ENCODE measurements at regions not wholly inside any gene's neighbourhood (a gene's known extent, or its start where the extent isn't known, plus 50 kb on each side); places are given as distances from the start of the nearest gene placed in this dataset.

GRCh38 chr4:18578307-18578706 is 556.8 kb upstream of the LCORL start:
- H3K9me3 ChIP-seq (ENCODE audit: control insufficient read depth in 2 of 2, low read length in 2 of 2), result no peaks in the 10 kb centered on the region
- H3K27ac ChIP-seq (ENCODE audit: low read depth in 2 of 2, low read length in 2 of 2), result no peak overlapping the region
- H3K4me1 ChIP-seq (ENCODE audit: control insufficient read depth in 2 of 2, insufficient read depth in 2 of 2, low read length in 2 of 2), result no peaks in the 10 kb centered on the region
- H3K4me3 ChIP-seq (ENCODE audit: low read length in 2 of 2), result no peak overlapping the region
- H3K36me3 ChIP-seq (ENCODE audit: control insufficient read depth in 2 of 2, insufficient read depth in 2 of 2, low read length in 2 of 2), result no peaks in the 10 kb centered on the region
- no peaks in the 10 kb centered on the region for H3K27me3 ChIP-seq (ENCODE audit: control insufficient read depth in 2 of 2, insufficient read depth in 2 of 2, low read length in 2 of 2)
- no peak overlapping the region for H3K9ac ChIP-seq (ENCODE audit: low read depth in 1 of 2, low read length in 2 of 2)

GRCh38 chr4:18572481-18572880 is 550.9 kb upstream of the LCORL start:
- H3K27me3 ChIP-seq (ENCODE audit: control insufficient read depth in 2 of 2, insufficient read depth in 2 of 2, low read length in 2 of 2), result no peaks in the 10 kb centered on the region
- no peaks in the 10 kb centered on the region for H3K36me3 ChIP-seq (ENCODE audit: control insufficient read depth in 2 of 2, insufficient read depth in 2 of 2, low read length in 2 of 2)
- H3K4me1 ChIP-seq (ENCODE audit: control insufficient read depth in 2 of 2, insufficient read depth in 2 of 2, low read length in 2 of 2), result no peaks in the 10 kb centered on the region
- H3K4me3 ChIP-seq (ENCODE audit: low read length in 2 of 2), result no peak overlapping the region
- H3K9ac ChIP-seq (ENCODE audit: low read depth in 1 of 2, low read length in 2 of 2), result no peak overlapping the region
- no peak overlapping the region for H3K27ac ChIP-seq (ENCODE audit: low read depth in 2 of 2, low read length in 2 of 2)
- H3K9me3 ChIP-seq (ENCODE audit: control insufficient read depth in 2 of 2, low read length in 2 of 2), result no peaks in the 10 kb centered on the region

DNA sequence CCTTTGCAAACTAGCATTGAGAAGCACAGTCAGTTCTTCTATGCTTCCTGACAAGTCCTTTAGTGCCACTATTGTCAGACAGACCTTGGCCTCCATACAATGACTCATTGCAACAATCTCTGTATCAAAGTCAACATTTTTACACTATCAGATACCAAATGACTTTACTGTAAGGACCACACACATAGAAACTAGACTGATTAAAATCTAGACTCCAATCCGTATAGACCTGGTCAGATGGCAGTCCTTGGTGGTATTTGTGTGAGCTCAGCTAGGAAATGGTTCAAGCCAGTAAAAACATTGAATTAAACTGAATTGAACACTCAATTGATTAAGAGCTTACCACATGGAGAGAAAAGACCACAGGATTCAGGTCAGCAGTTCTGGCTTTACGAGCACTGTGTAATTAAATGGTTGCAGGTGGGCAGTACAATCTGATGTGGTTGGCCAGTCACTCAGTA is 549.8 kb upstream of the LCORL start:
- H3K4me1 ChIP-seq (ENCODE audit: control insufficient read depth in 2 of 2, insufficient read depth in 2 of 2, low read length in 2 of 2), result no peaks in the 10 kb centered on the region

DNA sequence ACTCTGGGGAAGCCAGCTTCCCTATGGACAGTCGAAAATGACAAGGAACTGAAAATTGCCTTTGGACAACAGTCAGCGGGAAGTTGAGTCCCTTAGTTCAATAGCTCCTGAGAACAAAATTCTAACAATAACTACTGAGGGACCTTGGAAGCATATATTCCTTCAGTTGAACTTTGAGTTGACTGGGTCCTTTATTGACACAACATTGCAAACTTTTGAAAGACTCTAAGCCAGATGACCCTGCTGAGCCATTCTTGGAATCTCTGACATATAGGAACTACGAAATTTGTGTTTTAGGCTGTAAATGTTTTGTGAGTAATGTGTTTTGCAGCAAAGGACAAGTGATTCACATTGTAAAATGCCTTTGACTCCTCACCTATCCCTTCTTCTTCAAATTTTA is 548.8 kb upstream of the LCORL start:
- no peaks in the 10 kb centered on the region for H3K27me3 ChIP-seq (ENCODE audit: control insufficient read depth in 2 of 2, insufficient read depth in 2 of 2, low read length in 2 of 2)
- H3K36me3 ChIP-seq (ENCODE audit: control insufficient read depth in 2 of 2, insufficient read depth in 2 of 2, low read length in 2 of 2), result no peaks in the 10 kb centered on the region
- no peaks in the 10 kb centered on the region for H3K4me1 ChIP-seq (ENCODE audit: control insufficient read depth in 2 of 2, insufficient read depth in 2 of 2, low read length in 2 of 2)
- no peak overlapping the region for H3K4me3 ChIP-seq (ENCODE audit: low read length in 2 of 2)
- H3K9ac ChIP-seq (ENCODE audit: low read depth in 1 of 2, low read length in 2 of 2), result no peak overlapping the region
- H3K9me3 ChIP-seq (ENCODE audit: control insufficient read depth in 2 of 2, low read length in 2 of 2), result no peaks in the 10 kb centered on the region
- H3K27ac ChIP-seq (ENCODE audit: low read depth in 2 of 2, low read length in 2 of 2), result no peak overlapping the region

More for the DNA sequence above, 549.8 kb upstream of the LCORL start:
- no peak overlapping the region for H3K9ac ChIP-seq (ENCODE audit: low read depth in 1 of 2, low read length in 2 of 2)
- no peaks in the 10 kb centered on the region for H3K27me3 ChIP-seq (ENCODE audit: control insufficient read depth in 2 of 2, insufficient read depth in 2 of 2, low read length in 2 of 2)
- no peaks in the 10 kb centered on the region for H3K9me3 ChIP-seq (ENCODE audit: control insufficient read depth in 2 of 2, low read length in 2 of 2)
- no peaks in the 10 kb centered on the region for H3K36me3 ChIP-seq (ENCODE audit: control insufficient read depth in 2 of 2, insufficient read depth in 2 of 2, low read length in 2 of 2)
- H3K27ac ChIP-seq (ENCODE audit: low read depth in 2 of 2, low read length in 2 of 2), result no peak overlapping the region
- H3K4me3 ChIP-seq (ENCODE audit: low read length in 2 of 2), result no peak overlapping the region

DNA sequence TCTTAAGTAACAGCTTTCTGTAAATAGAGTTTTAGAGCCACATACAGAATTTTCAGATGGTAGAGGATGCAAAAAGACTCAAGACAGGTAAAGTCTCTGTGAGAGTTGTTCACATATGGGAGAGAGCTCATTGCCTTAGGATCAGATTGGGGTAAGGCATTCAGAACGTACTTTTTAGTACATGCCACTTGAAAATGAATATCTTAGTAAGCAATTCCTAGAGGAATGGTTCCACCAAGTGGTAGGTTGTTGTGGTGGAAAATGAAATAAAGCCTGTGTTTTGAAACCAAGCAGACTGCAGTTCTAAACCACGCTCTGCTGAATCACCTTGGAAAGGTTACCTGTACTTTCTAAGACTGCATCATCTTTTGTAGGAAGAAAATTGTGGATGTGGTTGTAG is 547.0 kb upstream of the LCORL start:
- Histone ChIP-seq H3K36me3 (ENCODE audit: control insufficient read depth in 2 of 2, insufficient read depth in 2 of 2, low read length in 2 of 2) (no peaks in the 10 kb centered on the region), H3K4me1 (ENCODE audit: control insufficient read depth in 2 of 2, insufficient read depth in 2 of 2, low read length in 2 of 2) (no peaks in the 10 kb centered on the region), H3K9ac (ENCODE audit: low read depth in 1 of 2, low read length in 2 of 2) (no peak overlapping the region), H3K27me3 (ENCODE audit: control insufficient read depth in 2 of 2, insufficient read depth in 2 of 2, low read length in 2 of 2) (no peaks in the 10 kb centered on the region), H3K27ac (ENCODE audit: low read depth in 2 of 2, low read length in 2 of 2) (no peak overlapping the region), H3K9me3 (ENCODE audit: control insufficient read depth in 2 of 2, low read length in 2 of 2) (no peaks in the 10 kb centered on the region), H3K4me3 (ENCODE audit: low read length in 2 of 2) (no peak overlapping the region)

DNA sequence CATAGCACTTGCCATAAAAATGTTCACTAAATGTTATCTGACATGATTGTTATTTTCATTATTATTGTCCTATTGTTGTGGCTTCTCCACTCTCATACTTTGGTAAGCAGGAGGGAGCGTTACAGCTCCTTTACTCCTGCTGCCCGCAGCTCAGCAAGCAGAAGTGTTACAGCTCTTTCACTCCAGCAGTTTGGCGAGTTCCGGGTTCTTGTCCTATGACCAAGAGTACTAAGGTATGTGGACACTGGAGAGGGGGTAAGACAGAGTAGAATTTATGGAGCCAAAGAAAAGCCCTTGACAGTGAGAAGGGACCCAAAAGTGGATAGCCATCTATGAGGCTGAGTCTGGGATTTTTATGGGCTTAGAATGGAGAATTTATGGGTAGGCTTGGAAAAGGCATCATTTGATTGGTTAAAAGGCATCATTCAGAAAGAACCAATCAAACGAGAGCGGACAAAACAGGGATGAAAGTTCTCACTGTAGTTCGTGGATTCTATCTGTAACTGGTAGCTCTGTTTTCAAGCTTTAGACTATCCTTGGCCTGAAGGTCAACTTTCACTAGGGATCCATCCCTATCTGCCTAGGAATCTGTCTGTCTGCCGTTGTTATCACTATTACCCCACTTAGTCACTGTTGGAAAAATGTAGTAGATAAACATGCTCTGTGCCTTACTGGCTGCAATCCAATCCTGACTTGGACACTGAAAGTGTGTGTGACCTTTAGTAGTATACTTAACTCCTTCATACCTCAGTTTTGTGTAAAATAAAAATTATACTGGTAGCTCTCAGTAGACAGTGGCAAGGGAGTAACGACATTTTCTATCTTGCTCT is 545.6 kb upstream of the LCORL start:
- no peaks in the 10 kb centered on the region for H3K4me1 ChIP-seq (ENCODE audit: control insufficient read depth in 2 of 2, insufficient read depth in 2 of 2, low read length in 2 of 2)
- H3K4me3 ChIP-seq (ENCODE audit: low read length in 2 of 2), result no peak overlapping the region
- no peak overlapping the region for H3K27ac ChIP-seq (ENCODE audit: low read depth in 2 of 2, low read length in 2 of 2)
- H3K9me3 ChIP-seq (ENCODE audit: control insufficient read depth in 2 of 2, low read length in 2 of 2), result no peaks in the 10 kb centered on the region
- no peaks in the 10 kb centered on the region for H3K27me3 ChIP-seq (ENCODE audit: control insufficient read depth in 2 of 2, insufficient read depth in 2 of 2, low read length in 2 of 2)
- no peaks in the 10 kb centered on the region for H3K36me3 ChIP-seq (ENCODE audit: control insufficient read depth in 2 of 2, insufficient read depth in 2 of 2, low read length in 2 of 2)
- no peak overlapping the region for H3K9ac ChIP-seq (ENCODE audit: low read depth in 1 of 2, low read length in 2 of 2)

GRCh38 chr4:18559492-18559891 is 537.9 kb upstream of the LCORL start:
- H3K36me3 ChIP-seq (ENCODE audit: control insufficient read depth in 2 of 2, insufficient read depth in 2 of 2, low read length in 2 of 2), result no peaks in the 10 kb centered on the region
- no peaks in the 10 kb centered on the region for H3K27me3 ChIP-seq (ENCODE audit: control insufficient read depth in 2 of 2, insufficient read depth in 2 of 2, low read length in 2 of 2)
- no peaks in the 10 kb centered on the region for H3K4me1 ChIP-seq (ENCODE audit: control insufficient read depth in 2 of 2, insufficient read depth in 2 of 2, low read length in 2 of 2)
- no peak overlapping the region for H3K9ac ChIP-seq (ENCODE audit: low read depth in 1 of 2, low read length in 2 of 2)
- no peak overlapping the region for H3K4me3 ChIP-seq (ENCODE audit: low read length in 2 of 2)
- no peaks in the 10 kb centered on the region for H3K9me3 ChIP-seq (ENCODE audit: control insufficient read depth in 2 of 2, low read length in 2 of 2)
- H3K27ac ChIP-seq (ENCODE audit: low read depth in 2 of 2, low read length in 2 of 2), result no peak overlapping the region

- no peak overlapping the region for H3K27ac ChIP-seq (ENCODE audit: low read depth in 2 of 2, low read length in 2 of 2)
- no peak overlapping the region for H3K9ac ChIP-seq (ENCODE audit: low read depth in 1 of 2, low read length in 2 of 2)
- H3K4me3 ChIP-seq (ENCODE audit: low read length in 2 of 2), result no peak overlapping the region
- H3K27me3 ChIP-seq (ENCODE audit: control insufficient read depth in 2 of 2, insufficient read depth in 2 of 2, low read length in 2 of 2), result no peaks in the 10 kb centered on the region
- H3K9me3 ChIP-seq (ENCODE audit: control insufficient read depth in 2 of 2, low read length in 2 of 2), result no peaks in the 10 kb centered on the region
- H3K4me1 ChIP-seq (ENCODE audit: control insufficient read depth in 2 of 2, insufficient read depth in 2 of 2, low read length in 2 of 2), result no peaks in the 10 kb centered on the region
- no peaks in the 10 kb centered on the region for H3K36me3 ChIP-seq (ENCODE audit: control insufficient read depth in 2 of 2, insufficient read depth in 2 of 2, low read length in 2 of 2)
Observed at GRCh38 chr4:18556402-18556801, 534.8 kb upstream of the LCORL start.

DNA sequence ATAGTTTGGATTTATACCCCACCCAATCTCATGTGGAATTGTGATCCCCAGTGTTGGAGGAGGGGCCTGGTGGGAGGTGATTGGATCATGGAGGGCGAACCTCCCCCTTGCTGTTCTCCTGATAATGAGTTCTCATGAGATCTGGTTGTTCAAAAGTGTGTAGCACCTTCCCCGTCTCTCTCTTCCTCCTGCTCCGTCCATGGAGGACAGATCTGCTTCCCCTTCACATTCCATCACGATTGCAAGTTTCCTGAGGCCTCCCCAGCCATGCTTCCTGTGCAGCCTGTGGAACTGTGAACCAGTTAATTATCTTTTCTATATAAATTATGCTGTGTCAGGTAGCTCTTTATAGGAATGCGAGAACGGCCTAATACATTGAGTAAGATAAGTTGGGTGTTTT is 518.8 kb upstream of the LCORL start:
- Histone ChIP-seq H3K27ac (ENCODE audit: low read depth in 2 of 2, low read length in 2 of 2) (no peak overlapping the region), H3K4me3 (ENCODE audit: low read length in 2 of 2) (no peak overlapping the region), H3K36me3 (ENCODE audit: control insufficient read depth in 2 of 2, insufficient read depth in 2 of 2, low read length in 2 of 2) (no peaks in the 10 kb centered on the region)

DNA sequence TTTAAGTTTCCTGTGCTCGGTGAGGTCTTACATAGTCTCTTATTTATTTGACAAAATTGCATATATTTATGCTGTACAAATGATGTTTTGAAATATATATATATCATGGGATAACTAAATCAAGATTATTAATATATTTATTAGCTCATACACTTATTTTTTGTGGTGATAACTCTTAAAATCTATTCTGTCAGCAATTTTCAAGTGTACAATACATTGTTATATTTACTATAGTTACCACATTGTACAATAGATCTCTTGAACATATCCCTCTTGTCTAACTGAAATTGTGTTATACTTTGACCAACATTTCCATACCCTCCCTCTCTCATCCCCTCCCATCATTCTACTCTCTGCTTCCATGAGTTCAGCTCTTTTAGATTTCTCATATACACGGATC is 516.6 kb upstream of the LCORL start:
- Histone ChIP-seq H3K9ac (ENCODE audit: low read depth in 1 of 2, low read length in 2 of 2) (no peak overlapping the region), H3K36me3 (ENCODE audit: control insufficient read depth in 2 of 2, insufficient read depth in 2 of 2, low read length in 2 of 2) (no peaks in the 10 kb centered on the region), H3K27ac (ENCODE audit: low read depth in 2 of 2, low read length in 2 of 2) (no peak overlapping the region), H3K27me3 (ENCODE audit: control insufficient read depth in 2 of 2, insufficient read depth in 2 of 2, low read length in 2 of 2) (no peaks in the 10 kb centered on the region), H3K4me3 (ENCODE audit: low read length in 2 of 2) (no peak overlapping the region), H3K9me3 (ENCODE audit: control insufficient read depth in 2 of 2, low read length in 2 of 2) (no peaks in the 10 kb centered on the region), H3K4me1 (ENCODE audit: control insufficient read depth in 2 of 2, insufficient read depth in 2 of 2, low read length in 2 of 2) (no peaks in the 10 kb centered on the region)

More for the DNA sequence above, 518.8 kb upstream of the LCORL start:
- Histone ChIP-seq H3K9me3 (ENCODE audit: control insufficient read depth in 2 of 2, low read length in 2 of 2) (no peaks in the 10 kb centered on the region), H3K4me1 (ENCODE audit: control insufficient read depth in 2 of 2, insufficient read depth in 2 of 2, low read length in 2 of 2) (no peaks in the 10 kb centered on the region), H3K27me3 (ENCODE audit: control insufficient read depth in 2 of 2, insufficient read depth in 2 of 2, low read length in 2 of 2) (no peaks in the 10 kb centered on the region), H3K9ac (ENCODE audit: low read depth in 1 of 2, low read length in 2 of 2) (no peak overlapping the region)

Data from mucosa of rectum (tissue), 2 donors.